ENCODE measurements at regions not wholly inside any gene's neighbourhood (a gene's known extent, or its start where the extent isn't known, plus 50 kb on each side); places are given as distances from the start of the nearest gene placed in this dataset.

- no peak for TF ChIP-seq CTCF (IDR thresholded peaks at IDR 0.05)
- TF ChIP-seq EZH2 (IDR thresholded peaks at IDR 0.05), result no peak
Measured at GRCh38 chr10:124321433-124322089, 97.2 kb downstream of the OAT start.
